IPS-NIHi7 (cell line): ENCODE measurements at regions not wholly inside any gene's neighbourhood (a gene's known extent, or its start where the extent isn't known, plus 50 kb on each side); places are given as distances from the start of the nearest gene placed in this dataset.

Experiments used
- DNase-seq: peaks from one replicate; pipeline ENCODE4 v3.0.0; 2012; ENCODE audit warnings: mixed read lengths; ENCODE audit errors: extremely low spot score

DNA sequence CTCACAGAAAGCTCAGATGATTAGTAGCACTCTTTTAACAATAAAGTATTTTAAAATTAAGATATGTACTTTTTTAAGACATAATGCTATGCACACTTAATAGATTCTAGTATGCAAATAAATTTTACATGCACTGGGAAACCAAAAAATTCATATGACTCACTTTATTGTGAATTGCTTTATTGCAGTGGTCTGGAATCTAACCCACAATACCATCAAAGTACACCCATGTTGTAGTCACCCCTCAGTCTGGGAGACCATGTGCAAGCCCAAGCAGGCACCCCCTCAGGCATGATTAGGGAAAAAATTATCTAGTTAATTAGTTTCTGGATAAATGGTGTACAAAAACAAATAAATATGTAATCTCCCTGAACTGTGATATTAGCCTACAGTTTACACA, 649.0 kb upstream of the HS6ST1 start:
- DNase-seq: no peak

- no peak for DNase-seq
These were observed 650.7 kb upstream of the HS6ST1 start for GRCh38 chr2:128969374-128969773.

- DNase-seq: no peak
These were observed 651.9 kb upstream of the HS6ST1 start for GRCh38 chr2:128970332-128971116.

- DNase-seq: no peak
These were observed 654.9 kb upstream of the HS6ST1 start for GRCh38 chr2:128973566-128973965.

- peak; percentile 56 for DNase-seq
These were observed 659.5 kb upstream of the HS6ST1 start for GRCh38 chr2:128978212-128978611.

GRCh38 chr2:128979182-128979581, 660.5 kb upstream of the HS6ST1 start:
- no peak for DNase-seq

DNA sequence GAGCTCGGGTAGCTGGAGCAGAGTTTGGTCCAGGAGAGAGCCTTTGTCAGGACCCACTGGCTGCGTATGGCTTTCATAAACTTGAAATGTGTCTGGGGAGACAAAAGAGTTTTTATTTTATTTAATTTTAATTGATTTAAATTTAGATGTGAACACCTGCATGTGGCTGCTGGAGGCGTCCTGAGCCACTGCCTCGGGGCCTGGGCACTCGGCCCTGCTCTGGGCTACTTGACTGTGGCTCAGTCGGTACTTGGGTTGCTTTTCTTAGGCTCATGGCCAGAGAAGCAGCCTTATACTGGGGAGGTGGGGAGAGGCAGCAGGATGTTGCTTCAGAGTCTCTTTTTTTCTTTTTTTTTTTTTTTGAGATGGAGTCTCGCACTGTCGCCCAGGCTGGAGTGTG, 661.8 kb upstream of the HS6ST1 start:
- DNase-seq: no peak

GRCh38 chr2:128981353-128981752, 662.7 kb upstream of the HS6ST1 start:
- DNase-seq: no peak

DNA sequence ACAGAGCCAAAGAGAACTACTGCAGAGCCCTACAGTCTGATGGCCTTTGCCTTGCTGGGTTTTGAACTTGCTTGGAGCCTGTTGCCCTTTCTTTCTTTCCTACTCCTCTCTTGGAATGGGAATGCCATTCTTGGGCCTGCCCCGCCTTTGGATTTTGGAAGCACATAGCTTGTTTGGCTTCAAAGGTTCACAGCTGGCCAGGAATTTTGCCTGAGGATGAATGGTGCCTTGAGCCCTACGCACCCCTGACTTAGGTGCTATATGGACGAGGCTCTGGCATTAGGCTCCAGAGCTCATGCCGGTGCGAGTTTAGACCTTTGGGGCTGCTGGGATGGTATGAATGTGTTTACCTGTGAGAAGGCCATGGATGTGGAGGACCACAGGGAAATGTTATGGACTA, 663.3 kb upstream of the HS6ST1 start:
- DNase-seq: no peak

- DNase-seq: no peak
These were observed 664.0 kb upstream of the HS6ST1 start for GRCh38 chr2:128982670-128983069.

- DNase-seq: no peak
These were observed 664.4 kb upstream of the HS6ST1 start for GRCh38 chr2:128983094-128983493.

- no peak for DNase-seq
These were observed 665.4 kb upstream of the HS6ST1 start for GRCh38 chr2:128984081-128984480.

GRCh38 chr2:128984855-128985254, 666.2 kb upstream of the HS6ST1 start:
- no peak for DNase-seq

DNA sequence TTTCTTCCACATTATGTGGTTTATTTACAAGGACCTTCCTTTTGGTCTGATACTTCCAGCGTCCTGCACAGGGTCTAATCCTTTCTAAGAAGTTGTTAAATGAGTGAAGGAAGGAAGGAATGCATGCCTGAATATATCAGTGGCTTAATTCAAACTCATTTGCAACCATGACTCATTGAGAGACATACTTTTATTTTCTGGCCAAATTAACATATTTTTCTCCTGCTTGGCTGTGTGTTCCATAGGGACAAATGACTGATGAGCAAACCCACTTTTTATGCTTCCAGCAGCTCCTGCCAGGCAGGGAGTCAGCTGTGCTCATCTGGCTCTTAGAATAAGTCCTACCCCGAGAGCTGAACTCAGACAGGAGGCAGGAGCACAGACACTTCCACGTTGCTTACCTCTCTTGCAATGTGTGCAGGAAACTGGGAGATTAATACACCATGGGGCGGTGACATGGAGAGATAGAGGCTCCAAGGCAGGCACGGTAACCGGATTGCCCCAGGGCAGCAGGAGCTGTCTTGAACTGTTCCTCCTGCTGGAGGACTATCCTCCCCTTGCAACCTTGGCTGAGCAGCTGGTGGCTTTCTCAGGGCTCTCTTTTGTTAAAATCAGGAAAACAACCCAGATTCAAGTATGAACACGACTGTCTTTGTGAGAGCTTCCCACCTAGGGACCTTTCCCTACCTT, 667.5 kb upstream of the HS6ST1 start:
- DNase-seq: no peak

DNA sequence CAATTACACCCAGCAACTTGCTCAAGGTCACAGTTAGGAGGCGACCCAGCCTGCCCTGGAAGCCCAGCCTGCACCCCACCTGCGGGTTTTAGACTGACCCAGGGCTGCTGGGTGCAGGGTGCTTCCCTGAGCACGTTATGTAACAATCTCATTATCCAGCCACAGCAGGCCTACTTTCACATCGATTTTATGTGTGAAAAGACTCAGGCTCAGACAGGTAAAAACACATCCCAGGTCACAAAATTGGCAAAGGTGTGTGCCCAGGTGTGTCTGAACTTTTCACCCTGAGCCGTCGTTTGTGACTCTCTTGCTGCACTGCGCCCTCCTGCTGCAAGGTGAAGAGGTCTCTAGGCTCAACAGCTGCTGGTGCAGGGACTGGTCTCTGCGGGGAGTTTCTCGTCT, 668.2 kb upstream of the HS6ST1 start:
- no peak for DNase-seq

DNA sequence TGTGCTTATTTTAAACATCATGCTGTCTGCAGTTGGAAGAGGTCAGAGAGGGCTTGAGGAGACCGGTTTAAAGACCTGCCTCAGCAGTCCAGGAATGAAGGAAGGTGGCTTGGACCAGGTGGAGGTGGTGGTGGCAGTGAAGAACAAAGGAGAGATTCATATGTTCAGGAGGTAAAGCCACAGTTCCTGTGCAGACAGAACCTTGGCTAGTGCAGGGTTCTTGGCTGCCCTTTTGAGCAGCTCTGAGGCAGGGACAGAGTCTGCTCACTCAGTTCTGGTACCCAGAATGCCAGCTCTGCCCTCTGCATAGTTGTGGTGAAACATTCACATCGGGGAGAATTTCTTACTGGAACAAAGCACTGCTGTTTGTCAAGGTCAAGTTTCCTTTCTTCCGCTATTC, 669.7 kb upstream of the HS6ST1 start:
- DNase-seq: no peak

GRCh38 chr2:128988967-128989366, 670.3 kb upstream of the HS6ST1 start:
- no peak for DNase-seq

DNA sequence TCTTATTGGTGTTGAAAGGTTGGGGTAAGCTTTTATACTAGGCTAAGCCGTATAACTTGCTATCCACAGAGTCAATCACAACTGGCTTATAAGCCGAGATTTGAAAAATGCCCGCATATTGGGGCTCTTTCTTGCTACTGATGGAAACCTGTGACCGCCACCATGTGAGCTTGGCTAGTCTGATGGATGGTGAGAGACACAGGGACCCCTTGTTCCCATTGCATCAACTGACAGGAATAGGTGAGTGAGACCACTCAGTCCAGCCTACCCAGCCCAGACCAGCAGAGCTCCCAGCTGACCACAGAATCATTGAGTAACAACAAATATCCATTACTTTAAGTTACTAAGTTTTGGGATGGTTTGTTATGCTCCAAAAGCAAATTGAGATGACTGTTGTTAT, 676.4 kb upstream of the HS6ST1 start:
- DNase-seq: no peak

- no peak for DNase-seq
These were observed 677.4 kb upstream of the HS6ST1 start for GRCh38 chr2:128996078-128996477.

- DNase-seq: no peak
These were observed 678.6 kb upstream of the HS6ST1 start for GRCh38 chr2:128997166-128997866.

GRCh38 chr2:129001926-129002325, 683.3 kb upstream of the HS6ST1 start:
- DNase-seq: no peak

GRCh38 chr2:129002751-129003150, 684.1 kb upstream of the HS6ST1 start:
- no peak for DNase-seq

GRCh38 chr2:129004485-129004884, 685.8 kb upstream of the HS6ST1 start:
- no peak for DNase-seq
